ENCODE measurements at regions not wholly inside any gene's neighbourhood (a gene's known extent, or its start where the extent isn't known, plus 50 kb on each side); places are given as distances from the start of the nearest gene placed in this dataset.

DNA sequence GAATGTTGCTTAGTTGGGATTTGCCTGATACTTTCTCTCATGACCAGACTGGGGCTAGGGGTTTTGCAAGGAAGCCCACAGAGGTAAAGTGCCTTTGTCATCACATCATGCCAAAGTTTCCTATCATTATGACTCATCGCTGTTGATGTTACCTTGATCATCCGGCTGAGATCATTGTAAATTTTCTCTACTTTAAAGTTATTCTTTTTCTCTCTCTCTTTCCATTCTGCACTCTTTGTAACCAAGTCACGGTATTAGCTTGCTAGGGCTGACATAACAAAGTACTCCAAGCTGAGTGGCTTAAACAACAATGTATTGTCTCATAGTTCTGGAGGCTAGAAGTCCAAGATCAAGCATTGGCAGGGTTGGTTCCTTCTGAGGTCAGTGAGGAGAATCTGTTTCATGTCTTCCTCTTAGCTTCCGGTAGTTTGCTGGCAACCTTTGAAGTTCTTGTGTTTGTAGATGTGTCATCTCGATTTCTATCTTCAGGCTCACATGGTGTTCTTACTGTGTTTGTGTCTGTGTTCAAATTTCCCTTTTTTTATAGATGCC lies 113.0 kb downstream of the DTHD1 start:
- TF ChIP-seq, protein P1, sequence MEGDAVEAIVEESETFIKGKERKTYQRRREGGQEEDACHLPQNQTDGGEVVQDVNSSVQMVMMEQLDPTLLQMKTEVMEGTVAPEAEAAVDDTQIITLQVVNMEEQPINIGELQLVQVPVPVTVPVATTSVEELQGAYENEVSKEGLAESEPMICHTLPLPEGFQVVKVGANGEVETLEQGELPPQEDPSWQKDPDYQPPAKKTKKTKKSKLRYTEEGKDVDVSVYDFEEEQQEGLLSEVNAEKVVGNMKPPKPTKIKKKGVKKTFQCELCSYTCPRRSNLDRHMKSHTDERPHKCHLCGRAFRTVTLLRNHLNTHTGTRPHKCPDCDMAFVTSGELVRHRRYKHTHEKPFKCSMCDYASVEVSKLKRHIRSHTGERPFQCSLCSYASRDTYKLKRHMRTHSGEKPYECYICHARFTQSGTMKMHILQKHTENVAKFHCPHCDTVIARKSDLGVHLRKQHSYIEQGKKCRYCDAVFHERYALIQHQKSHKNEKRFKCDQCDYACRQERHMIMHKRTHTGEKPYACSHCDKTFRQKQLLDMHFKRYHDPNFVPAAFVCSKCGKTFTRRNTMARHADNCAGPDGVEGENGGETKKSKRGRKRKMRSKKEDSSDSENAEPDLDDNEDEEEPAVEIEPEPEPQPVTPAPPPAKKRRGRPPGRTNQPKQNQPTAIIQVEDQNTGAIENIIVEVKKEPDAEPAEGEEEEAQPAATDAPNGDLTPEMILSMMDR (IDR thresholded peaks at IDR 0.05), result no peak
- TF ChIP-seq POLR2A (IDR thresholded peaks at IDR 0.05), result no peak

All from ovary (tissue), 3 donors.